Dermis blood vessel endothelial cell (primary cell): ENCODE measurements at regions not wholly inside any gene's neighbourhood (a gene's known extent, or its start where the extent isn't known, plus 50 kb on each side); places are given as distances from the start of the nearest gene placed in this dataset.
"Not testable (repeated sequence)": the region's sequence is repeated elsewhere in the genome, so short reads cannot be mapped to it uniquely, and the experiment has no call there.

Source experiments
- DNase-seq: peaks from one replicate; pipeline ENCODE4 v3.0.0; 2010

- DNase-seq: no peak
Measured at GRCh38 chr5:66423484-66423883, 172.7 kb upstream of the MAST4 start.

GRCh38 chr5:66425842-66426241 is 170.4 kb upstream of the MAST4 start:
- DNase-seq: no peak

GRCh38 chr5:66426259-66427138 is 169.7 kb upstream of the MAST4 start:
- no peak for DNase-seq

DNA sequence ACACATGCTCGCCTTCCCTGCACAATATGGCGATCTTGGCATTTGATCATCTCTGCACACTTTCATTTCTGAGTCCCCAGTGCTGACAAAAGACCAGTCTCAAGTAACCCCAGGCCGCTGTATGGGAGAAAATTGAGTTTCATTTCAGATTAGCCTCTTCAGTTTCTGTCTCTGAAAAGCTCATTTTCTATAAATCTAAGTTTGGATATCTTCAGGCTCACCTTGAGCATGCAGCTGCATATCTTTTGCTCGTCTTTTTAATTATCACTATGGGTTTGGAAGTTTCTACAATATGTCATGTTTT is 169.1 kb upstream of the MAST4 start:
- DNase-seq: no peak

- peak; percentile 13 for DNase-seq
Measured at GRCh38 chr5:66436721-66437120, 159.5 kb upstream of the MAST4 start.

DNA sequence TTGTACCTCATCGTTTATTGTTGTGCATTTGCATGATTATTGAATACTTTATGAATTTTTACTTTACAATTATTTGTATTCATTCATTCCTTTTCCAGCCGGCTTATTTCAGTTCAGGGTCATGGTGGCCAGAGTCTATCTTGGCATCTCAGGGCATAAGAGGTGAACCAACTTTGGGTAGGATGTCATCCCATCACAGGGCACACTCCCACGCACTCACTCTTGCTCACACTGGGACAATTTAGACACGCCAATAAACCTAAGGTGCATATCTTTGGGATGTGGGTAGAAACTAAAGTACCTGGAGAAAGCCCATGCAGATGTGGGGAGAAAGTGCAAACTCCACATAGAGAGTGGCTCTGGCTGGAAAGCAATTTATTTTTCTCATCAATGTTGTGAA is 158.1 kb upstream of the MAST4 start:
- DNase-seq: no peak

DNA sequence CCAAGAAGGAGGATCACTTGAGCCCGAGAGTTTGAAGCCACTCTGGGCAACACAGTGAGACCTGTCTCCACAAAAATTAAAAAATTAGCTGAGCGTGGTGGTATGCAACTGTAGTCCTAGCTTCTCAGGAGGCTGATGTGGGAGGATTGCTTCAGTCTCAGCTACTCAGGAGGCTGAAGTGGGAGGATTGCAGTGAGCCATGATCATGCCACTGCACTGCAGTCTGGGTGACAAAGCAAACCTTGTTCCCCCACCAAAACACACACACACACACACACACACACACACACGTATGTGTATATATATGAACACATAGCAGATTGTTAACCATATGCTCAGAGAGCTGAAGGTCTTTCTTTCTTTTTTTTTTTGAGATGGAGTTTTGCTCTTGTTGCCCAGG is 157.5 kb upstream of the MAST4 start:
- DNase-seq: no peak

- DNase-seq: peak; percentile 26
Measured at GRCh38 chr5:66440202-66440680, 156.0 kb upstream of the MAST4 start.

DNA sequence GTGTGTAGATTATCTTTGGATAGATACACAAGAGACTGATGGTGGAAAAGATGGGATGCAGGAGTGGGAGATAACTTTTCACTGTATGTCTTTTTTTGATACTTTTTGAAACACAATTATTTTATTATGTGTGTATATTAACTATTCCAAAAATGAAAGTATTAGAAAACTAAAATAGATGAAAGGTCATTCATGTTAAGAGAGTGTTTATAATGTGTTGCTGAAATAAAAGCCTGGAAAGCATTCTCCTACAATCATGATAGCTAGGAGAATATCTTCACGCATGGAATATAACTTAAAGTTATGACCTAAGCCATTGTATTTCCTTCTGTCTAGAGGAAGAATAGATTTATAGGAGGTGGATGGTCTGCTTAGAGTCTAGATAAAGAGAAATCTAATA is 154.8 kb upstream of the MAST4 start:
- DNase-seq: no peak

GRCh38 chr5:66442951-66443445 is 153.2 kb upstream of the MAST4 start:
- DNase-seq: no peak

DNA sequence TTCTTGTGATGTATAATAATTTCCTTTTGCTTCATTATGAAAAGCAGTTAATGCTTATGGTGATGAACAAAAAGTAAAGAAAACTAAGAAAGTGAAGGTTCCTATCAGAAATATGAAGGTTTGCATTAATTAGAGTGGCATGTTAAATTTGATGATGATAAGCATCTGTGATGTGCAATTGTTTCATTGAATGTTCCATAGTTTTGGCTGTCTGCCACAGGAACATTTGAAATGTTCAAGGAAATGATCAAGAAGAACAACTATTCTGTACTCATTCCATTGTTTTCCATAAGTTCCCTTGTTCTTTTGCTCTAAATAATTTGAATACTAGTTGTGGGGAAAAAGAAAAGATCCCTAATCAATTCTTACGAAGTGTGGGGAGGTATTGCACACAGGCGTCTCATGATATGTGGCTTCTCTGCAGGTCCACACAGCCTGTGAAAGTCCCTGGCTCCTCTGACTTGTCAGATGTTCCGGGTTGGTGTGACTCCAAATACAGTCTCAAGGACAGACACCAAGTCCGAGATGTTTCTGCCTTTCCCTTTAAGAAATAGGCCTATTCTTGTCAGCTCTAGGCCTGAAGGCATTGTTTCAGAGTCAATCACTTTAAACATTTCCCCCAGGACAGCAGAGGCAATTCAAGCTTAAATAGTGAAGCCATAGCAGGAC is 152.6 kb upstream of the MAST4 start:
- peak; percentile 65 for DNase-seq

DNA sequence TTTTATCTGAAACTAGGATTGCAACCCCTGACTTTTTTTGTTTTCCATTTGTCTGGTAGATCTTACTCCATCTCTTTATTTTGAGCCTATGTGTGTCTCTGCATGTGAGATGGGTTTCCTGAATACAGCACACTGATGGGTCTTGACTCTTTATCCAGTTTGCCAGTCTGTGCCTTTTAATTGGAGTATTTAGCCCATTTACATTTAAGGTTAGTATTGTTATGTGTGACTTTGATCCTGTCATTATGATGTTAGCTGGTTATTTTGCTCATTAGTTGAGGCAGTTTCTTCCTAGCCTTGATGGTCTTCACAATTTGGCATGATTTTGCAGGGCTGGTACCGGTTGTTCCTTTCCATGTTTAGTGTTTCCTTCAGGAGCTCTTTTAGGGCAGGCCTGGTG is 148.1 kb upstream of the MAST4 start:
- not testable (repeated sequence) for DNase-seq

GRCh38 chr5:66450237-66450636 is 146.0 kb upstream of the MAST4 start:
- DNase-seq: no peak

GRCh38 chr5:66450988-66451387 is 145.2 kb upstream of the MAST4 start:
- DNase-seq: peak; percentile 1

GRCh38 chr5:66452109-66452508 is 144.1 kb upstream of the MAST4 start:
- no peak for DNase-seq

DNA sequence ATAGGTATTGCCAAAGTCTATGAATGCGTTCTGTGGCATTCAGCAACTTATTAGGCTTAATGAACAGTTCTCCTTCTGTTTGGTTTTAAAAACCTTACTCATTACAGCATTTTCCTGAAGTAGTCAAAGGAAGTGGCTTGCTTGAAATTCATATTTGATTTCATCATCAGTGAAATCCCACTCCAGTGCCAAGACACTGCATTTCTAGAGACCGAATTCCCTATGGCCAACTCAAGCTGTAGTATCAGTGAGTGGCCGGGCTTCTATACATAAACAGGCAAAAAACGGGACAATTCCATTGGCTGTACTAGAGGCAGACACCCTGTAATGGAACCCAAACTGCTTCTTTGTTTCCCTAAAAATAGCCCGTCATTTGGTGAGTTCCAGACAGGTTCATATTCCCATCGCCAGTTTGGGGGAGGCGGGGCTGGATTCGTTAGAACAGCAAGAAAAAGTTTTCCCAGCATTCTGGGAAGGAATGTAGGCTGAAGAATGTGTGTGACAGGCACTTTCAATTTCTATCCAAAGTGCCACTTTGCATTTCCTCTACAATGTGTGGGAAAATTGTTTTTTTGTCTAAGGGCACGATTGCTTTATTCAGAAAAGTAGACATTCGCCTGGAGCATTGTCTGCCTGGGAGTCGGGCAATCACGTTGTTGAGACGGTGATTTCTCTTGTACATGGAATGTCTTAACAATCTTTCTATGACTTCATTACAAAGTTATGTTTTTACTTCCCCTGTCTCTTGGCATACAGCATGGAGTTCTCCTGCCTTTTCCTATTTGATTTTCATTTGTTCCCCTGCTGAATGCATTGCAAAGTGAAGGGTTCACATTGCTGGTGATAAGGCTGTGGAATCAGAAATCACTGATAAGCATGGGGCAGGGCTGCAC is 141.8 kb upstream of the MAST4 start:
- peak; percentile 72 for DNase-seq

- DNase-seq: no peak
Measured at GRCh38 chr5:66459728-66460127, 136.5 kb upstream of the MAST4 start.

DNA sequence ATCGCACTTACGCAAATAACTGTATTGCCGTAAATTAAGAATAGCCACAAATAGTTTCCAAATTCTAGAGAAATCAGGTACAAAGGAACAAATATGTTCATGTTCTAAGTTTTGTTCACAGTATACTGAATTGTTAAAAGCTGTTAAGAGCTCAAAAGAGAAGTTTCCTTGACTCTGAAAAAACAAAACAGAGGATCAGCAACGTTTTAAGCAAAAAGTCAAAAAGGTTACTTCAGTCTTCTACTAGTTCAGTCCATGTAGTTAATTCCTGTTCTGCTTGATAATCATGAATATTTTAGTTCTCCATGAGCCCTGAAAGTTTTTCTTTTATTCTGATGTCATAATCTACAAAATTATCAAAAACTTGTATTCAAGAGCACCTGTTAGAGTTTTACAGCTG is 128.6 kb upstream of the MAST4 start:
- no peak for DNase-seq

DNA sequence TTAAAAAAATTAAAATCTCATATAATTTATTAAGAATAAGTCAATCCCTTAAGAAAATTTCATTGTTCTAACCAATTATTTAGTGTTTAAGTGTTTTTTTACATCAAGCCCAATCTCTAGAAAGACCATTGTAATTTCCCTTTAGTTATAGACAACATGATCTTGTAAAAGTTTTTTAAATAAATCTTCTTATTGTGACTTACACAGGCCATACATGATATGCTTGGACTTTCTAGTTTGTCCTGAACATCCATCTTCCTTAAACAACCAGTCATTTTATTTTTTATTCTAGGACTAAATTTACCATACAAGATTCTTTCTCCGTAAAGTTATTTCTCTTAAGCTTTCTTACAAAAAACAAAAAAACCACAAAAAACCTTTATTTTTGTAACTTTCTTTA is 126.5 kb upstream of the MAST4 start:
- DNase-seq: no peak

DNA sequence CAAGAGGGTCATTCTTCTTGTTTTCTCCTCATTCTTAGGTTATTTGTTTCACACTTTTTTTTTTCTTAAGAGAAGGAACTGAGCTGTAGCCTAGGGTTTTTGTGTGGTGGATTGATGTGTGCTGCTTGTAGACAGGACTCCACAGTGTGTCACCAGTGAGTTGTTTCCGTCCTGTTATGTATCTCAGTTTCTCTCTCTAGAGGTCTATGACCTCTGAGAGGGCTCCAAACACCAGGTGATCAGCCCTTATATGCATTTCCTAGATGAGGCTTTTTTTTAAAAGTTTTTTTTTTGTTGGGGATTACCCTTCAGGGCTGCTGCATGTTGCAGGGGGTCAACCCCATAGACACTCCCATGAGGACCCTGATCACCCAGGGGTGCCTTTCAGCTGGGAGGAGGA is 124.2 kb upstream of the MAST4 start:
- DNase-seq: no peak

GRCh38 chr5:66475731-66476130 is 120.5 kb upstream of the MAST4 start:
- no peak for DNase-seq

DNA sequence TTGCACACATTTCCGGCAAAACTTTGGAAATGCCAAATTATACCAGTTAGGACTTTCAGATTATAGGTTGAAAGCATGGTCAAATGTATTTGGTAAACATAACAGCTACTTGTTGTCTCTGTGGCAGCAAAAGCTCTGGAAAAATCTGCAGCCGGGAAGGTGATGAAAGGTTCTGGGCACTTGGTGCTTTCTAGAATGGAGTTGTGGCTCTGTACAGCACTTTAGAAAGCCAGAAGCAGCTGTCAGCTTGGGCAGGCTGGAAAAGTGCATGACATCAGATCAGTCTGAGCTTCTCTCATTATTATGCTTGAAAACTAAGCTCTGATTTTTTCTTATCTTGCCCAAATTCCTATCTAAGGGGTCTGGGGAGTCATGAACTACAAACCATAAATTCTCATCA is 118.6 kb upstream of the MAST4 start:
- no peak for DNase-seq

DNA sequence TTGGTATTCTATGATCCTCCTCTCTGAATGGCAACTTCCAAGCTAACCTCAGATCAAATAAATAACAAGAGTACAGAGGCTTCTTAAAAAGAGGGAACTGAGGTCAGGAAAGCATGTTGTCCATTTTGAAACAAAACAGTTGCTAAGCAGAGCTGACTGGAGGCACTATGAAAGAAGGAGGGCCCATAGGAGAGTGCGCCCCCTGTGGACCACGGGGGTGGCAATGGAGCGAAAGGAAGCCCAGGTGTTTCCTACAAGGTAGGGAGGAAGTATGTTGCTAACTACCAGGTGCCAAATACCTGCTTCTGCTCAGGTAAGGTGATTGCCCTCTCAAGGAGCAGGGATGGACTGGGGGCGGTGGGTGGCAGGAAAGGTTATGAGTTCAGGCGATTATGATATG is 101.8 kb upstream of the MAST4 start:
- no peak for DNase-seq
